ENCODE measurements at regions not wholly inside any gene's neighbourhood (a gene's known extent, or its start where the extent isn't known, plus 50 kb on each side); places are given as distances from the start of the nearest gene placed in this dataset.

- no peaks in the 10 kb centered on the region for H3K4me1 ChIP-seq (ENCODE audit: control insufficient read depth, insufficient read depth, low read length)
- no peak overlapping the region for H3K4me3 ChIP-seq (ENCODE audit: low read depth, low read length)
- no peak overlapping the region for H3K27ac ChIP-seq (ENCODE audit: extremely low read depth, low read depth, low read length)
- no peaks in the 10 kb centered on the region for H3K9me3 ChIP-seq (ENCODE audit: control insufficient read depth, insufficient read depth, low read depth, low read length)
- CTCF ChIA-PET, result no interaction called here
- TF ChIP-seq ZBTB49 (tag by site-specific recombination; IDR thresholded peaks at IDR 0.05; ENCODE audit: low read depth) (no peak), ZSCAN18 (tag by site-specific recombination; IDR thresholded peaks at IDR 0.05) (no peak), ZNF768 (tag by site-specific recombination; IDR thresholded peaks at IDR 0.05) (no peak), ZNF521 (tag by site-specific recombination; IDR thresholded peaks at IDR 0.05) (no peak), REPIN1 (tag by site-specific recombination; IDR thresholded peaks at IDR 0.05; ENCODE audit: low read depth) (no peak), KLF10 (tag by site-specific recombination; IDR thresholded peaks at IDR 0.05) (no peak)
- no peaks in the 10 kb centered on the region for H3K36me3 ChIP-seq (ENCODE audit: control insufficient read depth in 2 of 2, insufficient read depth in 1 of 2, low read length in 2 of 2)
- POLR2A ChIA-PET, result no interaction called here
These were observed 490.1 kb upstream of the MPDZ start for GRCh38 chr9:13769641-13770040.

- CTCF ChIA-PET, result no interaction called here
- Histone ChIP-seq H3K4me3 (ENCODE audit: low read depth, low read length) (no peak overlapping the region), H3K4me1 (ENCODE audit: control insufficient read depth, insufficient read depth, low read length) (no peaks in the 10 kb centered on the region), H3K9me3 (ENCODE audit: control insufficient read depth, insufficient read depth, low read depth, low read length) (no peaks in the 10 kb centered on the region), H3K36me3 (ENCODE audit: control insufficient read depth in 2 of 2, insufficient read depth in 1 of 2, low read length in 2 of 2) (no peaks in the 10 kb centered on the region), H3K27ac (ENCODE audit: extremely low read depth, low read depth, low read length) (no peak overlapping the region)
- POLR2A ChIA-PET, result no interaction called here
- no peak for TF ChIP-seq IKZF3 (tag by site-specific recombination; IDR thresholded peaks at IDR 0.05)
- no peak for TF ChIP-seq TSHZ1 (tag by site-specific recombination; IDR thresholded peaks at IDR 0.05; ENCODE audit: borderline replicate concordance)
- no peak for TF ChIP-seq ZBTB6 (tag by site-specific recombination; IDR thresholded peaks at IDR 0.05)
- TF ChIP-seq KLF7 (tag by site-specific recombination; IDR thresholded peaks at IDR 0.05; ENCODE audit: borderline replicate concordance), result no peak
- TF ChIP-seq ZNF426 (tag by site-specific recombination; IDR thresholded peaks at IDR 0.05), result no peak
- no peak for TF ChIP-seq ZNF629 (tag by site-specific recombination; IDR thresholded peaks at IDR 0.05)
- TF ChIP-seq ZXDB (tag by site-specific recombination; IDR thresholded peaks at IDR 0.05), result no peak
- TF ChIP-seq PRDM2 (tag by site-specific recombination; IDR thresholded peaks at IDR 0.05; ENCODE audit: borderline replicate concordance), result no peak
- TF ChIP-seq ZNF510 (tag by site-specific recombination; IDR thresholded peaks at IDR 0.05; ENCODE audit: insufficient replicate concordance), result no peak
- no peak for TF ChIP-seq HOXA7 (CRISPR knock-in tag; IDR thresholded peaks at IDR 0.05; ENCODE audit: borderline replicate concordance)
- no peak for TF ChIP-seq RBAK (tag by site-specific recombination; IDR thresholded peaks at IDR 0.05)
- no peak for TF ChIP-seq PRDM1 (tag by site-specific recombination; IDR thresholded peaks at IDR 0.05)
- no peak for TF ChIP-seq EGR2 (tag by site-specific recombination; IDR thresholded peaks at IDR 0.05; ENCODE audit: low read depth)
- TF ChIP-seq ZNF830 (tag by site-specific recombination; IDR thresholded peaks at IDR 0.05; ENCODE audit: low read depth), result no peak
These were observed 489.5 kb upstream of the MPDZ start for GRCh38 chr9:13769006-13769405.

Data from HEK293 (cell line).